Right lobe of liver (tissue), 4 donors: ENCODE measurements at regions not wholly inside any gene's neighbourhood (a gene's known extent, or its start where the extent isn't known, plus 50 kb on each side); places are given as distances from the start of the nearest gene placed in this dataset.

Experiments used
- CTCF ChIP-seq, 4 donors: fragments of 200-600 bp in 3 of 4; fragments of 450-650 bp in 1 of 4; IDR thresholded peaks; one replicate each; pipeline versions ENCODE4 v1.5.1 to v1.8.0; 2016 to 2022; ENCODE audit warnings: antibody characterized with exemption in 4 of 4, mild to moderate bottlenecking in 2 of 4
- POLR2A ChIP-seq: fragments of 450-650 bp; IDR thresholded peaks from one replicate; pipeline ENCODE4 v1.6.1; 2017; ENCODE audit warnings: antibody characterized with exemption, mild to moderate bottlenecking
- donor health status: DM: no; HTN: no; CAD: no.
- donor health status: DM: no; HTN: no; CAD: no.
- donor health status: DM: no; HTN: yes; CAD: no.

- TF ChIP-seq CTCF (IDR thresholded peaks at IDR 0.05) (no peak), POLR2A (no peak)
These were observed 469.0 kb upstream of the CDH4 start for GRCh38 chr20:60782959-60783625.
